ENCODE measurements at regions not wholly inside any gene's neighbourhood (a gene's known extent, or its start where the extent isn't known, plus 50 kb on each side); places are given as distances from the start of the nearest gene placed in this dataset.

GRCh38 chr20:22226849-22227700 lies 357.3 kb downstream of the FOXA2 start:
- no peak for DNase-seq (ENCODE audit: low read depth in 2 of 2)

GRCh38 chr20:22223236-22223635 lies 361.1 kb downstream of the FOXA2 start:
- DNase-seq (ENCODE audit: low read depth in 2 of 2), result no peak

DNA sequence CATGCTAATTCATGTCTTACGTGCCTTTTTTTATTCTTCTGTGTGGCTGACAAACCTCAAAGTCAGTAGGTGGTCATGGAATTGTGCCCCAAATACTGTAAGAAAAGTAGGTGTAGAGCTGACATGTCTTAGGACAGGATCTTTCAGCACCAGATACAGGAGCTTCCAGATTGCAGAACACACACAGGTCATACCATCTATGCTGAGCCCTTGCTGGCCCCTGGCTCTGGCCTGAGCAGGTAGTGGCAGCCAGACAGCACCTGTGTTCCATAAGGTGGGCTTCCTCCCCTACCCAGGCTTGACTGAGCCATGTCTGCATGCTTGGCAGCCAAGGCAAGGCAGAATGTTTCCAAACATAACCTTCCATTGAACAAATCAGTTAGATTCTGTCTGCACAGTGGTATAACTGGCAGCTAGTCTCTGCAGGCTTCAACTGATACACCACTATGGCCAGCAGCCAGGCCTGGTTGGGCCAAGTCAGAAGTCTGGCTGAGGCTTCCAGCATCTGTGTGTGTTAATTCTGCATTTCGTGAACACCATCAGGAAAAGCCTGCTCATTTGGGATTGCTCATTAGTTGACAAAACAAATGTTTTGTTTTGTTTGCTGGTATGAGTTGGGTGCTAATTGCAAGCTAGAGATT lies 366.5 kb downstream of the FOXA2 start:
- DNase-seq (ENCODE audit: low read depth in 2 of 2), result no peak

- no peak for DNase-seq (ENCODE audit: low read depth in 2 of 2)
Measured at GRCh38 chr20:22216984-22217383, 367.4 kb downstream of the FOXA2 start.

GRCh38 chr20:22214296-22214695 lies 370.1 kb downstream of the FOXA2 start:
- no peak for DNase-seq (ENCODE audit: low read depth in 2 of 2)

- DNase-seq (ENCODE audit: low read depth in 2 of 2), result no peak
Measured at GRCh38 chr20:22213271-22213670, 371.1 kb downstream of the FOXA2 start.

DNA sequence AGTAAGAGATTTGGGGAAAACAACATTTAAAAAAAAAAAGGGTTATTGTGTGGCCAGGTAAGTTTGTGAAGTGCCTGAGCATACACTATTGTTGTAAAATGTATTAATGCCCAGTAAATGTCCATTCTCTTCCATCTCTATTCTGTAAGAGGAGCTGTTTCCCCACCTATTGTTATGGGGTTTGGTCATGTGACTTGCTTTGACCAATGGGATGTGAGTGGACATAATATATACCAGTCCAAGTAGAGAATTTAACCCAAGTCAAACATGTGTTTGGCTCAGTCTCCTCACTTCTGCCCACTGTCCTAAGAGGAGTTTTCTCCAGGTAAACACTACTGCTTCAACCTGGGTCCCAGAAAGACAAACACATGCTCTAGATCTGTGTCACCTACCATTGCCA lies 377.1 kb downstream of the FOXA2 start:
- no peak for DNase-seq (ENCODE audit: low read depth in 2 of 2)

DNA sequence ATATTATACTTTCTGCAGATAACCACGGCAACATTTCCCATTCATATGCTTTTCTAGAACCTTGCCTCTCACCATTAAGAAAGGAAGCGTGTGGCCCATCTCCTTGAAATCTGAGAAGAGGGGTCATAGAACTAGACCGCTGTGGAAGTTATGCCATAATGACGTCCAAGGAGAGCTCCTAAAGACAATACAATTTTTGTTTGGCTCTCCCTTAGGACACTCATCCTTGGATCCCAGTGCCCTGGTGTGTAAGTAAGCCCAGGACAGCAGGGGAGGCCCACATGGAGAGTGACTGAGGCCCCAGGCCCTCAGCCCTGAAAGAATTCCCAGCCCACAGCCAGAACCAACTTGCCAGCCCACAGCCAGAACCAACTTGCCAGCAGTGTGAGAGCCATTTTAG lies 379.6 kb downstream of the FOXA2 start:
- DNase-seq (ENCODE audit: low read depth in 2 of 2), result no peak

DNA sequence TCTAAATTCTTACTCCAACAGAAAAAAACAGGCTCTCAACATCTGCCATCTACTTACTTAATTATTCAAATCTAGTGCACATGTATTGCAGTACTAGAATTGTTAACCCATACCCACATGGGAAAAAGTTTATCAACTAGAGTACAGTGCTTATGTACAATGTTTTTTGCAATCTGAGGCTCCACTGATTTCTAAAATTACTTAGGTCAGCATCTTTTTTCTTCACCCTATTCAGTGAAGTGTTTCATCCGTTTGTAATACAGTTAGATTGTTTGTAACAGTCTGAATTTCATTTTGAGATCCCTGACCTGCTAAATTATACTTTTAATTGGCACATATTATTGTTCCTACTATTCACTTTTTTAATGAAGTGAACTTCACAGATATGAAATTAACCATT lies 402.2 kb downstream of the FOXA2 start:
- no peak for DNase-seq (ENCODE audit: low read depth in 2 of 2)

- no peak for DNase-seq (ENCODE audit: low read depth in 2 of 2)
Measured at GRCh38 chr20:22180244-22180643, 404.1 kb downstream of the FOXA2 start.

DNA sequence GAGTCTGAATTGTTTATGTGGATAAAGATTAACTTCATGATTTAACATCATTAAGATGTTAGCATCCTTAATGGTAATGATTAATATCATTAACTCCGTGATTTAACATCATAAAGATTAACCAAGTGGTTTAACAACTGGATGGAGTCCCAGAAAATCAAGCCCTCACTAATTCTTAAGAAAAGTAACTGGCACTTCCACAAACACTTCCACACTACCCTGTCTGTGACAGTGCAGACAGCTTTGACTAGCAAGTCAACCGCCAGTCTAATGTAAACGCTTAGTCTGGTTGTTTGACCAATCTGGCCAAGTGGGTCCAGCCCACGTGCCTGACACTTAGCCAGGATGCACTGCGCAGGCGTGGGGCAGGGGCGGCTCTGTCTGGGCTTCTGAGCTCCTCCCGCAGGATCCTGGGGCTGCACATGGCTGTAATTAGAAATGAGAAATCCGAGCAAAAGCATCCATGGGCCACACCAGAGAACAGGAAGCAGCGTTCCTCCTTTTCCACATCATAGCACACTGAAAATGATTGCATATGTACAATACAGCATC lies 424.2 kb downstream of the FOXA2 start:
- no peak for DNase-seq (ENCODE audit: low read depth in 2 of 2)

- DNase-seq (ENCODE audit: low read depth in 2 of 2), result no peak
Measured at GRCh38 chr20:22159276-22159675, 425.1 kb downstream of the FOXA2 start.

DNA sequence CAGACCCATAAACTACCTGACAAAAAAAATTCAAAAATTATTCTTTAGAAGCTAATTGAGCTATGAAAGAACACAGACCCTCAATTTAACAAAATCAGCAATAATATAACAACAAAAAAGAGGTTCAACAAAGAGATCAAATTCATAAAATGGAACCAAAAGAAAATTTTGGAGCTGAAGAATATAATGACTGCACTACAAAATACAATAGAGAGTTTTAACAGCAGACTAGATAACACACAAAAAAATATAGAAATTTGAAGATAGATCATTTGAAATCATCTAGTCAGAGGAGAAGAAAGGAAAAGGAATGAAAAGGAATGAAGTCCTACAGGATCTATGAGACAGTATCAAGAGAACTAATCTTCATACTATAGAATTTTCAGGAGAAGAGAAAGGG lies 422.1 kb downstream of the PAX1 start:
- DNase-seq (ENCODE audit: low read depth in 2 of 2), result no peak

DNA sequence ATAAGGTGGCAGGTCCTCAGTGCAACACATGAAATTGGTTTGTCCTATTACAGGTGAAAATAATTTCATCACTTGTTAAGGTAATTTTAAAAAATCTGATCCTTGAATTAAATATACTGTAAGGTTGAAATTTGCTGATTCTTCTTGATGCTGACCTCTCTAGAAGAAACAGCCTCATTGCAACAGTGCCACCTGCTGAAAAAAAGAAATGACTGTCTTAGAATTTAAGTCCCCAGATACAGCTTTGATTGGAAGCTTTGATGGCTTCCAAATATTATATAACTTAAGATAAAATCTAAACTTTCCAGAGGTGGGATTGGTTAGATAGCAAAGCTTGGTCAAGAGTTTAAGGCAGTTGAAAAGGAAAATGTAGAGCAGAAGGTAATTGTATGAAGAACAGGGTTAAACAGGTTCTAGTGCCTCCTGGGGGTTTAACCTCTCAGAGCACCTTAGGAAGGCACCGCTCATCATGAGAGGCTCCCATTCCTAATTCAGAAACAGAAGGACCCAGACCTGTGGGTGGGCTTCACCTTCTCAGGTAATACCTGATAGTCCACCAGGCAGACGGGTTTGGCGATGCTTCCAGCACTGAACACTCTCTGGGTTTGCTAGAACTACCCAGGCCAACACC lies 401.0 kb downstream of the PAX1 start:
- DNase-seq (ENCODE audit: low read depth in 2 of 2), result no peak

GRCh38 chr20:22101606-22102005 lies 396.1 kb downstream of the PAX1 start:
- DNase-seq (ENCODE audit: low read depth in 2 of 2), result no peak

- DNase-seq (ENCODE audit: low read depth in 2 of 2), result no peak
Measured at GRCh38 chr20:22100686-22101085, 395.2 kb downstream of the PAX1 start.

DNA sequence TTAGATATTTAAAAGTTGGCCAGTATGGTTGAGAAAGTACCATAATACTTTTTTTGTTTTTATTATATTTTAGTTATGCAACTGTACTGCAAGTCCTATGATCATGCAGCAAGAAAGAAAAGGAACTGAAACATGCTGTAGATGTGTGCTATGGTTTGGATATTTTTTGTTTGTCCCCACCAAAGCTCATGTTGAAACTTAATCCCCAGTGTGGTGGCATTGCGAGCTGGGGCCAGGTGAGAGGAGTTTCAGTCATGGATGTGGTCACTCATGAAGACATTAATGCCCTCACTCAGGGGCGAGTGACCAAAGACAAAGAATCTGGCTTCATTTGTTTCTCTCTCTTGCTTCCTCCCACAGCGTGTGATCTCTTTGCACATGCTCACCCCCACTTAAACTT lies 393.9 kb downstream of the PAX1 start:
- DNase-seq (ENCODE audit: low read depth in 2 of 2), result no peak

- DNase-seq (ENCODE audit: low read depth in 2 of 2), result no peak
Measured at GRCh38 chr20:22098511-22098910, 393.0 kb downstream of the PAX1 start.

- DNase-seq (ENCODE audit: low read depth in 2 of 2), result no peak
Measured at GRCh38 chr20:22093122-22093521, 387.7 kb downstream of the PAX1 start.

GRCh38 chr20:22088882-22089281 lies 383.4 kb downstream of the PAX1 start:
- no peak for DNase-seq (ENCODE audit: low read depth in 2 of 2)

- no peak for DNase-seq (ENCODE audit: low read depth in 2 of 2)
Measured at GRCh38 chr20:22080985-22081384, 375.5 kb downstream of the PAX1 start.

- DNase-seq (ENCODE audit: low read depth in 2 of 2), result no peak
Measured at GRCh38 chr20:22074635-22075034, 369.2 kb downstream of the PAX1 start.

- DNase-seq (ENCODE audit: low read depth in 2 of 2), result no peak
Measured at GRCh38 chr20:22071841-22072240, 366.4 kb downstream of the PAX1 start.

All from stimulated activated CD8-positive, alpha-beta memory T cell treated with anti-CD3 and anti-CD28 coated beads, Interleukin-15, amount 100 ng/mL, for 48 hours (primary cell).